Hepatocyte (in vitro differentiated cells): ENCODE measurements at regions not wholly inside any gene's neighbourhood (a gene's known extent, or its start where the extent isn't known, plus 50 kb on each side); places are given as distances from the start of the nearest gene placed in this dataset.
A peak's percentile ranks its signal among the peaks of the same experiment; 100 is the strongest.
"Not testable (repeated sequence)": the region's sequence is repeated elsewhere in the genome, so short reads cannot be mapped to it uniquely, and the experiment has no call there.

ENCODE experiments used
- DNase-seq: peaks from one replicate; pipeline ENCODE4 v3.0.0-alpha.2; 2016; ENCODE audit warnings: low spot score
- H2AFZ ChIP-seq: fragments of 200-600 bp; sonication (generic); 2 replicates; pipeline ENCODE4 v1.6.0; 2016; ENCODE audit warnings: antibody characterized with exemption, mild to moderate bottlenecking
- H3K27ac ChIP-seq: fragments of 200-600 bp; sonication (generic); 2 replicates; pipeline ENCODE4 v1.5.1; 2016; ENCODE audit warnings: mild to moderate bottlenecking
- H3K27me3 ChIP-seq: fragments of 200-600 bp; sonication (generic); 2 replicates; pipeline ENCODE4 v1.6.1; 2016
- H3K36me3 ChIP-seq: fragments of 200-600 bp; sonication (generic); replicated peaks from 2 replicates; pipeline ENCODE4 v1.5.1; 2016; ENCODE audit warnings: low read depth; ENCODE audit not compliant: insufficient read depth
- H3K4me1 ChIP-seq: fragments of 200-600 bp; sonication (generic); 2 replicates; pipeline ENCODE4 v1.5.1; 2016; ENCODE audit warnings: mild to moderate bottlenecking, moderate library complexity; ENCODE audit not compliant: insufficient read depth
- H3K4me2 ChIP-seq: fragments of 200-600 bp; sonication (generic); 2 replicates; pipeline ENCODE4 v1.6.0; 2016
- H3K4me3 ChIP-seq: fragments of 200-600 bp; sonication (generic); 2 replicates; pipeline ENCODE4 v1.5.1; 2016; ENCODE audit warnings: mild to moderate bottlenecking
- H3K79me2 ChIP-seq: fragments of 200-600 bp; sonication (generic); 2 replicates; pipeline ENCODE4 v1.6.0; 2017; ENCODE audit warnings: mild to moderate bottlenecking
- H3K9me2 ChIP-seq: fragments of 200-600 bp; sonication (generic); replicated peaks from 2 replicates; pipeline ENCODE4 v1.6.0; 2017; ENCODE audit warnings: mild to moderate bottlenecking; ENCODE audit not compliant: insufficient read depth
- H3K9me3 ChIP-seq: fragments of 200-600 bp; sonication (generic); 2 replicates; pipeline ENCODE4 v1.5.1; 2016; ENCODE audit warnings: low read depth, mild to moderate bottlenecking
- H4K20me1 ChIP-seq: fragments of 200-600 bp; sonication (generic); 2 replicates; pipeline ENCODE4 v1.6.0; 2016; ENCODE audit warnings: mild to moderate bottlenecking; ENCODE audit not compliant: insufficient read depth, poor library complexity, severe bottlenecking
- EZH2 ChIP-seq: fragments of 200-600 bp; sonication (generic); IDR thresholded peaks from 2 replicates; pipeline ENCODE4 v1.6.1; 2016; ENCODE audit warnings: antibody characterized with exemption, mild to moderate bottlenecking, borderline replicate concordance
- EZH2phosphoT487 ChIP-seq: fragments of 200-600 bp; sonication (generic); IDR thresholded peaks from one replicate; pipeline ENCODE4 v1.6.1; 2018; ENCODE audit warnings: antibody characterized with exemption, mild to moderate bottlenecking, low read depth, moderate library complexity; ENCODE audit not compliant: unreplicated experiment, severe bottlenecking
- WGBS: methylation state at CpG from one replicate; pipeline ENCODE4 v1.1.6; 2016; ENCODE audit warnings: low lambda C conversion rate; ENCODE audit errors: missing lambda C conversion rate; 5-methylcytosine and 5-hydroxymethylcytosine counted together
- TF ChIP-seq, protein P1 (sequence below): fragments of 200-600 bp; sonication (generic); IDR thresholded peaks from 2 replicates; pipeline ENCODE4 v1.5.1; 2016; ENCODE audit warnings: antibody characterized with exemption, mild to moderate bottlenecking; ENCODE audit not compliant: poor library complexity

DNA sequence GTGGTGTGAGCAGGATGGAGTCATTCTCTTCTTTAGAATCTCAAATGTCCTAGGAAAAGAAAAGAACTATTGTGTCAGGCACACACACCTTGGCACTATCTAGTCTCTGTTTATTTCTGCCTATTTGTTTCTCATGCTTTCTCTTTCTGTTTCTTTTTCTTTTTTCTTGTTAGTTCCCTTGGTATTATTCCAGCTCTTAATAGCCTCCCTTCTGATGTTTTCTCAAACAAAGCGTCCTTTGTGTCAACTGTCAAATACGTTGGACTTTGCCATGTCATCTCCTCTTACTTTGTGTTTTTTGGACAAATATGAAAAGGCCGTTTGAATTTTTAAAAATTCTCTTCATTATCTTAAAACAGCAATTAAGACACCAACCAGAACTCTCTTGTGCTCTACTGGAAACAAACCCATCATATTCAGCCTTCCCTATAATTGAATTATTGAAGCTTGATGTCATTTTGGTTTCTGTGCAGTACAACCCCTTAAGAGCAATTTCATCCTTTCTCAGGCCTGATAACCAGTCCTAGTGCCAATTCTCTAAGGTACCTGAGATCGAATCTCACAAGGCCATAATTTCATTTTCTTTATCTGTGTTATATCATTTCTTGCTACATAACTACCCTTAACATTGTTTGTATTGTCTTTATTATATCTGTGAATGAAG lies 497.8 kb upstream of the NRP1 start:
- no peaks in the 10 kb centered on the region for H3K4me1 ChIP-seq
- peak overlapping the region; percentile 46 for H3K4me2 ChIP-seq
- DNase-seq: no peak
- H3K27me3 ChIP-seq: no peaks in the 10 kb centered on the region
- H3K79me2 ChIP-seq: no peaks in the 10 kb centered on the region
- H3K9me3 ChIP-seq: no peaks in the 10 kb centered on the region
- WGBS: 69% methylated on average over 4 of the region's 4 CpGs
- TF ChIP-seq EZH2phosphoT487 (no peak), EZH2 (no peak)
- TF ChIP-seq, protein P1, sequence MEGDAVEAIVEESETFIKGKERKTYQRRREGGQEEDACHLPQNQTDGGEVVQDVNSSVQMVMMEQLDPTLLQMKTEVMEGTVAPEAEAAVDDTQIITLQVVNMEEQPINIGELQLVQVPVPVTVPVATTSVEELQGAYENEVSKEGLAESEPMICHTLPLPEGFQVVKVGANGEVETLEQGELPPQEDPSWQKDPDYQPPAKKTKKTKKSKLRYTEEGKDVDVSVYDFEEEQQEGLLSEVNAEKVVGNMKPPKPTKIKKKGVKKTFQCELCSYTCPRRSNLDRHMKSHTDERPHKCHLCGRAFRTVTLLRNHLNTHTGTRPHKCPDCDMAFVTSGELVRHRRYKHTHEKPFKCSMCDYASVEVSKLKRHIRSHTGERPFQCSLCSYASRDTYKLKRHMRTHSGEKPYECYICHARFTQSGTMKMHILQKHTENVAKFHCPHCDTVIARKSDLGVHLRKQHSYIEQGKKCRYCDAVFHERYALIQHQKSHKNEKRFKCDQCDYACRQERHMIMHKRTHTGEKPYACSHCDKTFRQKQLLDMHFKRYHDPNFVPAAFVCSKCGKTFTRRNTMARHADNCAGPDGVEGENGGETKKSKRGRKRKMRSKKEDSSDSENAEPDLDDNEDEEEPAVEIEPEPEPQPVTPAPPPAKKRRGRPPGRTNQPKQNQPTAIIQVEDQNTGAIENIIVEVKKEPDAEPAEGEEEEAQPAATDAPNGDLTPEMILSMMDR: no peak
- no peaks in the 10 kb centered on the region for H4K20me1 ChIP-seq
- H3K9me2 ChIP-seq: no peaks in the 10 kb centered on the region
- H2AFZ ChIP-seq: no peak overlapping the region
- H3K27ac ChIP-seq: no peak overlapping the region
- H3K36me3 ChIP-seq: no peaks in the 10 kb centered on the region
- H3K4me3 ChIP-seq: no peak overlapping the region

DNA sequence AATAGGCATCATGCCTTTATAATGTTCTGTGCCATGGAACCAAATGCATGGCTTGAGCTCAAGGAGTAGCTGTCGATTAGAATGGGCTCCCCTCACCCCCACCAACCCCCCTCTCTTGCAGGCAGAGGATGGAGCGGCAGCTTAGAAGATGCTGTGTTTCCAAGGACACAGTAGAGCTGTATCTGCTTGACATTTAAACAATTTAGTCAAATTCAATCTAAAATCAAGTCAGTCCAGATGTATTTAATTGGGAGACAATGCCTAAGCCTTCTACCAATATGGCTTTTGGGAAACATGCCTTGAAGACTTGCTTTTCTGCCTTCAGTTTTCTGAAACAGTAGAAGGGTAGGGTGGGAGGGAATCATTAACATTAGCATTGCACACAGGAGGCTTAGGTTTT lies 497.1 kb upstream of the NRP1 start:
- Histone ChIP-seq H2AFZ (no peak overlapping the region), H3K9me2 (no peaks in the 10 kb centered on the region), H3K79me2 (no peaks in the 10 kb centered on the region), H4K20me1 (no peaks in the 10 kb centered on the region), H3K27me3 (no peaks in the 10 kb centered on the region), H3K4me1 (no peaks in the 10 kb centered on the region), H3K27ac (no peak overlapping the region), H3K4me2 (peak overlapping the region; percentile 46), H3K9me3 (no peaks in the 10 kb centered on the region), H3K36me3 (no peaks in the 10 kb centered on the region), H3K4me3 (no peak overlapping the region)
- DNase-seq: no peak
- TF ChIP-seq EZH2phosphoT487: no peak
- TF ChIP-seq, protein P1: no peak
- TF ChIP-seq EZH2: no peak
- 62% methylated on average over 2 of the region's 2 CpGs for WGBS

DNA sequence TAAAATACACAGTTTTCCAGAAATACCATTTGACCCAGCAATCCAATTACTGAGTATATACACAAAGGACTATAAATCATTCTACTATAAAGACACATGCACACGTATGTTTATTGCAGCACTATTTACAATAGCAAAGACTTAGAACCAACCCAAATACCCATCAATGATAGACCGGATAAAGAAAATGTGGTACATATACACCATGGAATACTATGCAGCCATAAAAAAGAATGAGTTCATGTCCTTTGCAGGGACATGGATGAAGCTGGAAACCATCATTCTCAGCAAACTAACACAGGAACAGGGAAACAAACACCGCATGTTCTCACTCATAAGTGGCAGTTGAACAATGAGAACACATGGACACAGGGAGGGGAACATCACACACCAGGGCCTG lies 495.4 kb upstream of the NRP1 start:
- H3K79me2 ChIP-seq, H3K27me3 ChIP-seq, DNase-seq, H3K9me2 ChIP-seq, H3K27ac ChIP-seq, H3K4me1 ChIP-seq, H3K9me3 ChIP-seq, H4K20me1 ChIP-seq, H2AFZ ChIP-seq, H3K4me2 ChIP-seq, H3K36me3 ChIP-seq, H3K4me3 ChIP-seq: not testable (repeated sequence)
- WGBS: 75% methylated on average over 3 of the region's 3 CpGs

DNA sequence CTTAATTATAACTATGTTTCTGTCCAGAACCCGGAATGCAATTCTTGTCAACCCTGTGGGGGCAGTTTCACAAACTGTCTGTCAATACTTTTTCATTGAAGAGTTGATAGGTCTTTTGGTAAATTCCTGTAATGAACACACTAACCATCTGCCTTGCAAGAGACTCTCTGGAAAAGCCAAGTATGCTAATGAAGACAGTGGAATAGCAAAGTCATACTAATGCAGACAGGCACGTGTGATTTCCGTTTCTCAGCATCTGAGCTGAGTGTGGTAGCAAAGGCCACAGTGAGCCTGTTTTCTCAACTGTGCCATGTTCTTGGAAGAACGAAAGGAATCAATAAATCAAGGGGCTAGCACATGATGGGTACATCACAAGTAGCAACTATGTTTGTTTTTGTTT lies 494.1 kb upstream of the NRP1 start:
- no peaks in the 10 kb centered on the region for H3K9me3 ChIP-seq
- H3K27me3 ChIP-seq: no peaks in the 10 kb centered on the region
- DNase-seq: no peak
- H2AFZ ChIP-seq: no peak overlapping the region
- no peaks in the 10 kb centered on the region for H3K36me3 ChIP-seq
- no peak overlapping the region for H3K4me3 ChIP-seq
- no peaks in the 10 kb centered on the region for H3K4me1 ChIP-seq
- no peaks in the 10 kb centered on the region for H4K20me1 ChIP-seq
- 85% methylated on average over 4 of the region's 4 CpGs for WGBS
- no peaks in the 10 kb centered on the region for H3K9me2 ChIP-seq
- no peak for TF ChIP-seq EZH2
- H3K4me2 ChIP-seq: no peak overlapping the region
- no peak overlapping the region for H3K27ac ChIP-seq
- no peaks in the 10 kb centered on the region for H3K79me2 ChIP-seq
